GM23338 (cell line): ENCODE measurements at regions not wholly inside any gene's neighbourhood (a gene's known extent, or its start where the extent isn't known, plus 50 kb on each side); places are given as distances from the start of the nearest gene placed in this dataset.

Source experiments
- ATAC-seq: fragments of 200-7000 bp; cut with Tn5 transposase; 3 replicates; pipeline ENCODE4 v1.9.1; 2020
- DNase-seq: peaks from one replicate; pipeline ENCODE4 v3.0.0-alpha.2; 2015; ENCODE audit warnings: low spot score
- H2AFZ ChIP-seq: fragments of 200-600 bp; sonication (generic); 2 replicates; pipeline ENCODE4 v1.8.0; 2016; ENCODE audit warnings: antibody characterized with exemption, mild to moderate bottlenecking, moderate library complexity
- H3F3A ChIP-seq: fragments of 200-600 bp; sonication (generic); replicated peaks from 2 replicates; pipeline ENCODE4 v1.8.0; 2017; ENCODE audit warnings: antibody characterized with exemption, mixed run types, low read depth
- H3K27ac ChIP-seq: fragments of 200-600 bp; sonication (generic); 2 replicates; pipeline ENCODE4 v1.6.1; 2016; ENCODE audit warnings: low read depth
- H3K27me3 ChIP-seq: fragments of 200-600 bp; sonication (generic); 2 replicates; pipeline ENCODE4 v1.8.0; 2016; ENCODE audit warnings: mild to moderate bottlenecking, mixed run types, moderate library complexity; ENCODE audit not compliant: insufficient read depth
- H3K36me3 ChIP-seq: fragments of 200-600 bp; sonication (generic); 2 replicates; pipeline ENCODE4 v1.8.0; 2016; ENCODE audit warnings: mild to moderate bottlenecking; ENCODE audit not compliant: insufficient read depth
- H3K4me1 ChIP-seq: fragments of 200-600 bp; sonication (generic); 2 replicates; pipeline ENCODE4 v1.8.0; 2016; ENCODE audit warnings: mild to moderate bottlenecking, moderate library complexity; ENCODE audit not compliant: insufficient read depth
- H3K4me2 ChIP-seq: fragments of 200-600 bp; sonication (generic); 2 replicates; pipeline ENCODE4 v1.7.1; 2017; ENCODE audit warnings: mixed run types
- H3K4me3 ChIP-seq: fragments of 200-600 bp; sonication (generic); 2 replicates; pipeline ENCODE4 v1.6.1; 2016; ENCODE audit warnings: mixed run types
- H3K79me2 ChIP-seq: fragments of 200-600 bp; sonication (generic); replicated peaks from 2 replicates; pipeline ENCODE4 v1.8.0; 2017; ENCODE audit warnings: mild to moderate bottlenecking; ENCODE audit not compliant: insufficient read depth
- H3K9me2 ChIP-seq: fragments of 200-600 bp; sonication (generic); 2 replicates; pipeline ENCODE4 v1.8.0; 2017; ENCODE audit not compliant: insufficient read depth
- H4K20me1 ChIP-seq: fragments of 200-600 bp; sonication (generic); replicated peaks from 2 replicates; pipeline ENCODE4 v1.8.0; 2017; ENCODE audit warnings: mild to moderate bottlenecking; ENCODE audit not compliant: insufficient read depth
- H3K27ac Mint-ChIP-seq: 2 replicates; pipeline ENCODE4 v1.8.0; 2020; ENCODE audit warnings: inconsistent platforms, mild to moderate bottlenecking, moderate library complexity, mixed read lengths
- H3K27me3 Mint-ChIP-seq: 3 replicates; pipeline ENCODE4 v1.8.0; 2022; ENCODE audit warnings: low read depth, mild to moderate bottlenecking, moderate library complexity, mixed read lengths, inconsistent platforms; ENCODE audit not compliant: insufficient read depth, poor library complexity
- H3K36me3 Mint-ChIP-seq: 3 replicates; pipeline ENCODE4 v1.8.0; 2021; ENCODE audit warnings: low read depth, mild to moderate bottlenecking, inconsistent platforms, moderate library complexity, mixed read lengths
- H3K4me1 Mint-ChIP-seq: 3 replicates; pipeline ENCODE4 v1.8.0; 2020; ENCODE audit warnings: mild to moderate bottlenecking, inconsistent platforms, mixed read lengths
- H3K4me3 Mint-ChIP-seq: 3 replicates; pipeline ENCODE4 v1.8.0; 2021; ENCODE audit warnings: moderate library complexity, mild to moderate bottlenecking, inconsistent platforms, mixed read lengths
- H3K9me3 Mint-ChIP-seq: 3 replicates; pipeline ENCODE4 v1.8.0; 2020; ENCODE audit warnings: moderate library complexity, mild to moderate bottlenecking, inconsistent platforms, mixed read lengths
- CREB1 ChIP-seq: fragments of 250-450 bp; sonication (Bioruptor Pico); IDR thresholded peaks from 2 replicates; pipeline ENCODE4 v1.5.0; 2020; ENCODE audit warnings: low read depth, mild to moderate bottlenecking, moderate library complexity
- NANOG ChIP-seq: IDR thresholded peaks from 2 replicates; pipeline ENCODE4 v1.6.1; 2016; ENCODE audit warnings: antibody characterized with exemption, borderline replicate concordance
- POLR2AphosphoS5 ChIP-seq: IDR thresholded peaks from 2 replicates; pipeline ENCODE4 v1.6.1; 2016; ENCODE audit warnings: antibody characterized with exemption, low read depth
- REST ChIP-seq: IDR thresholded peaks from one replicate; pipeline ENCODE4 v1.6.1; 2018; ENCODE audit warnings: antibody characterized with exemption; ENCODE audit not compliant: unreplicated experiment
- STAT1 ChIP-seq: IDR thresholded peaks from one replicate; pipeline ENCODE4 v1.6.1; 2016; ENCODE audit warnings: antibody characterized with exemption; ENCODE audit not compliant: unreplicated experiment

GRCh38 chr18:29004921-29005320 lies 828.0 kb upstream of the CDH2 start:
- H2AFZ ChIP-seq: peak overlapping the region; percentile 3; the same call in 1 of the 2 replicates
- no peak for ATAC-seq
- peaks cover 7% of the 10 kb centered on the region; the same call in 2 of the 3 replicates for H3K9me3 Mint-ChIP-seq
- no peak for DNase-seq
- peaks cover 9% of the 10 kb centered on the region for H3K36me3 Mint-ChIP-seq
- no peaks in the 10 kb centered on the region for H3K27me3 ChIP-seq
- no peak for TF ChIP-seq REST
- H3K36me3 ChIP-seq: no peaks in the 10 kb centered on the region
- no peaks in the 10 kb centered on the region for H3K79me2 ChIP-seq
- H3K4me2 ChIP-seq: 0 out of 2 replicates have a peak overlapping the region, but pooled peaks have one; percentile 16
- no peak overlapping the region for H3K4me3 ChIP-seq
- no peaks in the 10 kb centered on the region; the same call in 1 of the 2 replicates for H3K9me2 ChIP-seq
- no peaks in the 10 kb centered on the region for H4K20me1 ChIP-seq
- peaks cover 35% of the 10 kb centered on the region for H3K4me1 ChIP-seq
- no peak overlapping the region for H3K4me3 Mint-ChIP-seq
- no peak overlapping the region for H3K27ac ChIP-seq
- peaks cover 38% of the 10 kb centered on the region for H3K4me1 Mint-ChIP-seq
- no peaks in the 10 kb centered on the region for H3F3A ChIP-seq
- peak overlapping the region; percentile 57 for H3K27ac Mint-ChIP-seq
- H3K27me3 Mint-ChIP-seq: no peaks in the 10 kb centered on the region

- H3K9me3 Mint-ChIP-seq: peaks cover 5% of the 10 kb centered on the region; the same call in 2 of the 3 replicates
- no peak for TF ChIP-seq NANOG
- H3K9me2 ChIP-seq: no peaks in the 10 kb centered on the region; the same call in 1 of the 2 replicates
- no peak overlapping the region for H3K4me3 ChIP-seq
- ATAC-seq (no peak), DNase-seq (no peak)
- H3K4me3 Mint-ChIP-seq: no peak overlapping the region
- H3F3A ChIP-seq: no peaks in the 10 kb centered on the region
- no peak overlapping the region for H3K27ac Mint-ChIP-seq
- no peaks in the 10 kb centered on the region for H3K79me2 ChIP-seq
- H3K27me3 Mint-ChIP-seq: no peaks in the 10 kb centered on the region
- no peak overlapping the region for H3K4me2 ChIP-seq
- H3K27ac ChIP-seq: no peak overlapping the region
- H3K4me1 ChIP-seq: peaks cover 24% of the 10 kb centered on the region
- H2AFZ ChIP-seq: no peak overlapping the region
- peaks cover 22% of the 10 kb centered on the region for H3K4me1 Mint-ChIP-seq
- H3K36me3 Mint-ChIP-seq: peaks cover 5% of the 10 kb centered on the region
- H3K36me3 ChIP-seq: no peaks in the 10 kb centered on the region
- H4K20me1 ChIP-seq: no peaks in the 10 kb centered on the region
- H3K27me3 ChIP-seq: no peaks in the 10 kb centered on the region
Measured at GRCh38 chr18:29003194-29003593, 826.3 kb upstream of the CDH2 start.

- Mint-ChIP-seq H3K9me3 (peaks cover under 1% of the 10 kb centered on the region; the same call in 2 of the 3 replicates), H3K4me3 (no peak overlapping the region), H3K4me1 (peaks cover 18% of the 10 kb centered on the region), H3K27me3 (no peaks in the 10 kb centered on the region), H3K27ac (no peak overlapping the region), H3K36me3 (peaks cover under 1% of the 10 kb centered on the region; the same call in 2 of the 3 replicates)
- no peak overlapping the region for H2AFZ ChIP-seq
- no peaks in the 10 kb centered on the region for H3F3A ChIP-seq
- no peak overlapping the region for H3K4me2 ChIP-seq
- H4K20me1 ChIP-seq: no peaks in the 10 kb centered on the region
- no peaks in the 10 kb centered on the region; the same call in 1 of the 2 replicates for H3K9me2 ChIP-seq
- no peaks in the 10 kb centered on the region for H3K27me3 ChIP-seq
- ATAC-seq (no peak), DNase-seq (no peak)
- no peaks in the 10 kb centered on the region for H3K79me2 ChIP-seq
- H3K4me3 ChIP-seq: no peak overlapping the region
- H3K4me1 ChIP-seq: peaks cover 21% of the 10 kb centered on the region
- TF ChIP-seq NANOG: no peak
- no peak for TF ChIP-seq POLR2AphosphoS5
- no peak for TF ChIP-seq STAT1
- TF ChIP-seq CREB1 (CRISPR knock-in tag): no peak
- H3K36me3 ChIP-seq: no peaks in the 10 kb centered on the region
- H3K27ac ChIP-seq: no peak overlapping the region
Measured at GRCh38 chr18:29002747-29003146, 825.8 kb upstream of the CDH2 start.
